ENCODE measurements at regions not wholly inside any gene's neighbourhood (a gene's known extent, or its start where the extent isn't known, plus 50 kb on each side); places are given as distances from the start of the nearest gene placed in this dataset.

DNA sequence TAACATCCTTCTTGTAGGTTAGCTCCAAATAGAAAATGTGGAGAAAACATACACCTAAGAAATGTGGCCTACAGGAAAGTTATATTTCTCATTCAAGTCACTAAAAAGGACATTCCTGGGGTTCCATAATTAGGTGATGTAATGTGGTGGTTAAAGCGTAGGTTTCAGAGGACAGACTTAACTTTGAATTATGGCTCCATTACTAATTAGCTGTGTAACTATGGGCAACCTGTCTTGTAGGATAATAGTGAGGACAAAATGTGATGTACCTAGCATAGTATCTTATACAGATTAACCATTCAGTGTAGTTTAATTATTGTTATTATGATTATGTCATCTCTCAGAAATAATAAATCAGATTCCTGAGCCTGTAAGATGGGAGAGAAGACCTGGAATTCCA is 602.5 kb downstream of the TSN start:
- TF ChIP-seq ZNF274 (IDR thresholded peaks at IDR 0.05; ENCODE audit: low read depth, low read length): no peak
- H3K4me3 ChIP-seq (ENCODE audit: low read length): no peak overlapping the region

- no peak overlapping the region for H3K4me3 ChIP-seq (ENCODE audit: low read length)
- TF ChIP-seq ZNF274 (IDR thresholded peaks at IDR 0.05; ENCODE audit: low read depth, low read length): no peak
Observed at GRCh38 chr2:122358729-122359128, 603.3 kb downstream of the TSN start.

GRCh38 chr2:122363885-122364284 is 608.4 kb downstream of the TSN start:
- no peak for TF ChIP-seq ZNF274 (IDR thresholded peaks at IDR 0.05; ENCODE audit: low read depth, low read length)

GRCh38 chr2:122366427-122366826 is 611.0 kb downstream of the TSN start:
- TF ChIP-seq ZNF274 (IDR thresholded peaks at IDR 0.05; ENCODE audit: low read depth, low read length): no peak
- H3K4me3 ChIP-seq (ENCODE audit: low read length): no peak overlapping the region

More at GRCh38 chr2:122363885-122364284, 608.4 kb downstream of the TSN start:
- H3K4me3 ChIP-seq (ENCODE audit: low read length): no peak overlapping the region

GRCh38 chr2:122366969-122367645 is 611.7 kb downstream of the TSN start:
- TF ChIP-seq ZNF274 (IDR thresholded peaks at IDR 0.05; ENCODE audit: low read depth, low read length): no peak
- no peak overlapping the region for H3K4me3 ChIP-seq (ENCODE audit: low read length)

GRCh38 chr2:122367646-122368010 is 612.2 kb downstream of the TSN start:
- TF ChIP-seq ZNF274 (IDR thresholded peaks at IDR 0.05; ENCODE audit: low read depth, low read length): no peak
- H3K4me3 ChIP-seq (ENCODE audit: low read length): no peak overlapping the region

DNA sequence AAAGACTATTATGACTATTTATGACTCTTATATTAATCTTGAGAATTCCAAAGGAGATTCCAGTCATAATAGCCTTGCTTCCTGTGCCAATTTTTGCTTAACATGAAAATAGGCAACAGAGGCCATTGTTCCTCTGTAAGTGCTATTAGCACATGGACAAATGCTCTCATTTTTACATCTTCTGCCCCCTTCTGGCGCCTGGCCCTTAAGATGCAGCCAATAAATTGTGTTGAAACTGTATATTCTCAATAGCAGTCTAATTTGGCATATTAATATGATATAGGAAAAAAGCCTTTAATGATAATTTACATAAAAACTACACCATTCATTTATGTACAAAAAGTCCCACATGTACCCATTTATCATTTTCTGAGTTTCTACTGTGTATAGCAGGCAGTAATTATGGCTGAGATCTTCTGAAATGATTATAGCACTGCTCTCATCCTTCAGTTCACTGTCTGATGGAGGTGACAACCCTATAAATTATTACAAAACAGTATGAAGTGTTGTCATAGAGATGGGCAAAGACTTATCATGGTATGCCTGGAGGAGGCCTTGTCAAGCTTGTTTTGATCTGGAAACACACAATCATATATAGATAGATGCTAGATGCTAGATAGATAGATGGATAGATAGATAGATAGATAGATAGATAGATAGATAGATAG is 613.3 kb downstream of the TSN start:
- no peak for TF ChIP-seq ZNF274 (IDR thresholded peaks at IDR 0.05; ENCODE audit: low read depth, low read length)
- no peak overlapping the region for H3K4me3 ChIP-seq (ENCODE audit: low read length)

DNA sequence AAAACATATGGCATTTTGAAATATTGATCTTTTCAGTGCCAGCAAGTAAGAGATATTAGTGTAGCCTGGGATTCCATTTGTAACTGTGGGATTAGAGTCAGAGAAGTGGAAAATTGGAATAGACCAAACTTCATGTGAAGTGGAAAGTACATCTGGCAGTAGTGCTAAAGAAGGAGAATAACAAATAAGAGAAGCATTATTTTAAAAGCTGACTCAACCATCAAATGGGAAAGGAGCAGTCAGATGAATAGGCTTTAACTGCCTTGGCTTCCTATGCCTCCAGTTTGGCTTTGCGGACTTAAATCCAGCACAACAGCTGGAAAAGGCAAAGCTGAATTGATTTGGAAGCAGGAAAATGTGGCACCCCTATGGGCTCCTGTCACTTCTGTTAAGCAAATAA is 623.1 kb downstream of the TSN start:
- no peak for TF ChIP-seq ZNF274 (IDR thresholded peaks at IDR 0.05; ENCODE audit: low read depth, low read length)
- no peak overlapping the region for H3K4me3 ChIP-seq (ENCODE audit: low read length)

GRCh38 chr2:122384768-122385333 is 629.4 kb downstream of the TSN start:
- no peak for TF ChIP-seq ZNF274 (IDR thresholded peaks at IDR 0.05; ENCODE audit: low read depth, low read length)
- H3K4me3 ChIP-seq (ENCODE audit: low read length): no peak overlapping the region

- H3K4me3 ChIP-seq (ENCODE audit: low read length): no peak overlapping the region
- TF ChIP-seq ZNF274 (IDR thresholded peaks at IDR 0.05; ENCODE audit: low read depth, low read length): no peak
Observed at GRCh38 chr2:122388208-122388607, 632.8 kb downstream of the TSN start.

- no peak for TF ChIP-seq ZNF274 (IDR thresholded peaks at IDR 0.05; ENCODE audit: low read depth, low read length)
Observed at GRCh38 chr2:122389694-122390093, 634.2 kb downstream of the TSN start.

DNA sequence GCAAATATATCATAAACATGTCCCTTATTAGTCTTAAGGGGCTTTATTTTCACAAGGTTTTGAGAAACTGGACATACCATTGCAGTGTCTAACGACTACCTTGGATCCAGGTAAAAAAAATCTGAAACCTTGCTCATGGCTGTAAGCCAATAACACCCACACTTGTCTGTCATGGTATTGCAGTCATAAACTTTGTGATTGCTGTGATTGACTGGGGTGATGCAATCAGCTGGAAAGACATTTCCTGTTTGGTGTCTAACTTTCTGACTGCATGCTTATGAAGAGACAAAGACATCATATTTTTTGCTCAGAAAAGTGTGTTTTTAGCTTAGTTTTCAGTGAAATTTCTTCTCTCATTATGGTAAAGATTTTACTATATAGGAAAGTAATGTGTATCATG is 635.0 kb downstream of the TSN start:
- no peak for TF ChIP-seq ZNF274 (IDR thresholded peaks at IDR 0.05; ENCODE audit: low read depth, low read length)
- no peak overlapping the region for H3K4me3 ChIP-seq (ENCODE audit: low read length)

More at GRCh38 chr2:122389694-122390093, 634.2 kb downstream of the TSN start:
- H3K4me3 ChIP-seq (ENCODE audit: low read length): no peak overlapping the region

DNA sequence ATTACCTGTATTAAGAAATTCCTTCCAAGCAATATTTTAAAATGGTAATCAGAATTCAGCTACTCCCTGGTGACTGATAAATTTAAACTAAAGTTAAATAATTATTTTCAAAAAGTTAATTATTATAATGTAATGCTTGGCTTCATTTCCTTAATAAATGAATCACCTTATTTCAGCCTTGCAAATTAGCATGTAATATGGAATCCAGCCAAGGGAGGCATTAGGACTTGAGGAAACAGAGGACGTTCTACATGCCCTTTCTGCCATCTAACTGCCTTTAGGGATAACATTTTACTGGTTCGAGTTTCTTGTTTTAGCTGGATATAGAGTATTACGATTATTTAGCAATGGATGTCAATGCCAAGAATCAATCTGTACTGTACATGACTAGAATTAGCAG is 636.3 kb downstream of the TSN start:
- no peak for TF ChIP-seq ZNF274 (IDR thresholded peaks at IDR 0.05; ENCODE audit: low read depth, low read length)
- no peak overlapping the region for H3K4me3 ChIP-seq (ENCODE audit: low read length)

GRCh38 chr2:122395687-122396086 is 640.2 kb downstream of the TSN start:
- no peak for TF ChIP-seq ZNF274 (IDR thresholded peaks at IDR 0.05; ENCODE audit: low read depth, low read length)
- no peak overlapping the region for H3K4me3 ChIP-seq (ENCODE audit: low read length)

- no peak overlapping the region for H3K4me3 ChIP-seq (ENCODE audit: low read length)
- no peak for TF ChIP-seq ZNF274 (IDR thresholded peaks at IDR 0.05; ENCODE audit: low read depth, low read length)
Observed at GRCh38 chr2:122411231-122411630, 655.8 kb downstream of the TSN start.
